Stimulated activated CD4-positive, alpha-beta T cell treated with anti-CD3 and anti-CD28 coated beads, Interleukin-12 subunit alpha, Interleukin-12 subunit beta, amount 100 ng/mL, for 4 hours (primary cell): ENCODE measurements at regions not wholly inside any gene's neighbourhood (a gene's known extent, or its start where the extent isn't known, plus 50 kb on each side); places are given as distances from the start of the nearest gene placed in this dataset.
"Not testable (repeated sequence)": the region's sequence is repeated elsewhere in the genome, so short reads cannot be mapped to it uniquely, and the experiment has no call there.

Source experiments
- DNase-seq: peaks from one replicate; pipeline ENCODE4 v3.0.0-alpha.2; 2020

DNA sequence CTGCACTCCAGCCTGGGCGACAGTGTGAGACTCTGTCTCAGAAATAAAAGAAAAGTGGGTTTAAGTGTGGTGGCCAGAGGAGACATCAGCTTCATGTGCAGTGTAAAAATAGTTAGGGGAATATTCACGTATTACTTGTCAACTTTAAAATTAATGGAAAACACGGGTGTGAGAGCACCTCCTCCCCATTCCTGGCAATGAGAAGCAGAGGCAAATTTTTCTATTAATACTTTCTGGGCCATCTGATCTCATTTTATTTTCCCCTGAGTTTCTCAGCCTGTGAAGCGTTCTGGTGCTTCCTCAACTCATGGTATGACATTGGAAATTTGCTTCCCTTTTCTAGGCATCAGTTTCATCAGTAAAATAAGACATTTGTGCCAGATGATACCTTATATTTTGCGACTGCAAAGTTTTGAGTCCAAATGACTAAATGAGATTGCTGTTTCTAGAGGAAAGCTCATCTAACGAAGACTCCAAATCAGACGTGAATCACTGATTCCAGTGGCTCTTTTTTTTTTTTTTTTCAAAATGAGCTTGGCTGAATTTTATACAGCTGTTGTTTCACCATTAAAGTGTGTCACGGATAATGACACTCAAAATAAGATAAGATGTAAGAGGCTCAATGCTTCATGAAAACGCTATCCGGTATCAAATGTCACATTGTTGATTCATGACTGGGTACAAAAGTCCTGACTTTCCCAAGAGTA is 104.6 kb downstream of the MSX2 start:
- no peak for DNase-seq

DNA sequence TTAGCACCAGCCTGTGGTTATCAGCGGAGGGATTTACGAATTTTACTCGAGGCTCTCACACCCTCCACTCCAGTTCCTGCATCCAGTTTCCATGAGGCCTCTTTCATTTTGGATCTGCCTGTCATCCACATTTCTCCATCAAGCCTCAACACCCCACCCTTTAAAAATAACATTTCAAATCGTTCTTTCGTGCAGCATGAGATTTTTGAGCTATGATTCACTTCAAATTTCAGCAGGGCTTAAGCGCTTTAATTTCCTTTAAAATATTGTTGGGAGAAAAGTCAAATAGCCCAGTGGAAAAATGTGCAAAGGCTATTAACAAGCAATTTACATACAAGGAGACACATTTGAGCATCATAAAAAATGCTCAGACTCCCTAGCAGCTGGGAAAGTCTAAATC is 103.2 kb downstream of the MSX2 start:
- DNase-seq = no peak

DNA sequence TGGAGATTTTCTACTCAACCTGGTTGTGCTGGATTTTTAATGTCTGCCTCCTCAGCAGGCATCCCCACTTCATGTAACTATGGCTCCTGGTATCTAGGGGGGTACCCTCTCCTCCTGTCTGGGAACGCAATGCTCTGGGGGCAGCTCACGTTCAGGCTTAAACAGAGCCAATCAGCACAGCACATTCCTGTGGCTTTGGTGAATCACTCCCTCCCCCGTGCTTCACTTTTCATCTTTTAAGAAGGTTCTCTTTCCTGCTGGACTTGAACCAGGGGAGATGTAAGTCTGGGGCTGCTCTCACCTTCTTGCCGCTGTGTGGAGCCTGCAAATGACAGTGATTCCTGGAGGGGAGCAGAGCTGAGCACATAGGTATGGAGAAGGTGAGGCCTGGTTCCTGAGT is 101.2 kb downstream of the MSX2 start:
- DNase-seq = no peak

DNA sequence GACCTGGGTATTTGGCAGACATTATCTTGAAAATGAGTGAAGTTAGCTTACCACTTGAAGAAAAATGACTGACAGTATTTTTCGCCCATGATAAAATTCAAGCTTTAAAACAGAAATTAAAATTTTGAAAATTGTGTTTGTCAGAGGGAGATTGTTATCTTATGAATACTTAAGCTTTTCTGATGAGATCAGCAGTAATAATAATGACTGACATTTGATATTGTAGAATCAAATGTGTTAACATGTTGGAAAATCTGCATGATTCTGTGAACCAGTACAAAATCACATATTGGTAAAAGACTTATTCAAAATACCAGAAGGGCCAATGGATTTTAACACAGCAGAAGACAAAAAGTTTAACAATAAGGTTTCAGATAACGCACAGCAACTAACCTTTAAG is 94.0 kb downstream of the MSX2 start:
- no peak for DNase-seq

DNA sequence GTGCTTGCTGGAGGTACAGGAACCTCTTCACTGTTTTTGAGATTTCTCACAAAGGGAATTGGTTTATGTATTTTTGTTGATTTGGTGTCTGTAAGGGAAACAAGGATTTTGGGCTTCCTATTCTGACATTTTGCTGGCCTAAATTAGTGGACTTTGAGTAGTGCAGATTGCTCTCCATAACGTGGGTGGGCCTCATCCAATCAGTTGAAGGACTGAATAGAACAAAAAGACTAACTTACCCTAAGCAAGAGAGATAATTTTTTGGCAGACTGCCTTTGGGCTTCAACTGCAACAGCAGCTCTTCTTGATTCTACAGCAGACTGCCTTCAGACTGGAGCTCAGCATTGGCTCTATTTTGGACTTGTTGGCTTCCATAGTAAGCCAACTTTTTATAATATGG is 93.2 kb downstream of the MSX2 start:
- no peak for DNase-seq

DNA sequence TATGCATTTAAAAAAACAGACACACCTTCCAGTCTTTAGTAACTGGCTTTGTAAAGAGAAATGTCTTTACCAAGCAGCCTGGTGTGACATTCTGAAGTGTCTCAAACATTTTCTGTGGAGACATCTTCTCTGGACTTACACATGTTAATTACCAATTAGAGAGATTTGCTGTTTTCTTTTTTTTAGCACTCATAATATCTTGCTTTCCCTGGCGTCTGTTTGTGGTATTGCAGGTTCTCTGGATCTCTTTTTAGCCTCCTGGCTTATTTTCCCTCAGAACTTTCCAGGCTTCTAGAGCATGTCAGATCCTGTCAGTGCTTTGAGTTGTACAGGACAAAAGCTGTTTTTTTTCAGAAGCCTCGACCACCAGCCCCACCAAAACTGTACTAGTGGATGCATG is 92.5 kb downstream of the MSX2 start:
- no peak for DNase-seq

DNA sequence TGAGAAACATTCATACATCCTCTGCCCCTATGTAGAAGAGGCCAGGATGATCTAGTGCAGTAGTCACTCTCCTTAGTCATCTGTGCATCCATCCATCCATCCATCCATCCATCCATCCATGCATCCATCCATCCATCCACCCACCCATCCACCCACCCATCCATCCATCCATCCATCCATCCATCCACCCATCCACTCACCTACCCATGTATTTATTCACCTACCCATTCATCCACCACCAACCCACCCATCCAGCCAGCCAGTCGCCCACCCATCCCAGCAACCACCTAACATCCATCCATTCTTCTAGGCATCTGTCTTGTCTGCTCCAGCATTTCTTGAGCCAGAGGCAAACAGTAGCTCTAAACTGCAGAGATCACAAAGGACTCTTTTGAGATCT is 87.1 kb downstream of the MSX2 start:
- DNase-seq = no peak

DNA sequence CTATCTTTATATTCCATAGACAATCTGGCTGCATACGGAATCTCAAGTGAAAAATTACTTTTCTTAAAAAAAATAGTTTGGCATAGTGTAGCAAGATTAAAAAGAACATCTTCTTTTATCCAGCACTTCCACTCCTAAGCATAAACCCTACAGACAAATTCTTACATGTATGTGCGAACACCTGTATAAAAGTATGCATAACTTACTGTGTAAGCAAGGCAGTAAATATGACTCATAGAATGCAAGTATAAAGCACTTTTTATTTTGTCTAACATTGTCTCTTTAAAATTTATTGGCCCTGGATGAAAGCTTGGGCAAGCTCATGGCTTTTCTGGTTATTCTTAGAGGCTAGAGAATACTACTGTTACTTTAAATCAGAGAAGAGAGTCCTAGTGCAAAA is 86.4 kb downstream of the MSX2 start:
- no peak for DNase-seq

DNA sequence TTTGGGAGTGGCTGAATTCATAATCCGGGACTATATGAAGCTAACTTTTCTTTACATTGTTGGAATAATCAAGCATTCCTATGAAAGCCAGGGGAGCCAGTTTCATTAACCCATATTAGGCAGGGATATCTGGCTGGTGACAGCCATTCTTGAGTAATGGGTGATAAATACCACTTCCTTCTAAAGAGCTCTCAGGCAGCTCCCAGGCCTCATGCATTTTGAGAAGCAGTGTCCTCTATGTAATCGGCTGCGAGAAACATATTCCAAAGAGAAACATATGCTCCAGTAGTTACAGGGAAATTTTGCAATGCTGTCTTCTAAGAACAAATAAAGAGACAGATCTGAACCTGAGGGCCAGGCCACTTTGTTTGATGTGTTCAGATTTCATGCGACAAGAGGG is 83.1 kb downstream of the MSX2 start:
- DNase-seq = no peak

DNA sequence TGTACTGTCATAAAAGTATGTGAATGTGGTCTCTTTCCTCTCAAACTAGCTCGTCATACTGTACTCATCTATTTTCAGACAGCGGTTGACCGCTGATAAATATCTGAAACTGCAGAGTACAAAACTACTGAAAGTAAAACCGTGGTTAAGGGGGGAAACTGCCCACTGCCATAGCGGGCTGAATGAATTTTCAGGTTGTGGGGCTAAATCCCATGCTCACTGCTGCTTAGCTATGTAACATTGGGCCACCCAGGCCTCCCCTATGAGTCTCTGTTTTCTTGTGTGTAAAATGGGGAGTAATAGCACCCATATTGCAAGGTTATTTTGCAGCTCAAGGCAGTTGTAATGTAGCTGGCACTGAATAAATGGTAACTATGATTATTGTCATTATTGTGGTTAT is 82.3 kb downstream of the MSX2 start:
- no peak for DNase-seq

DNA sequence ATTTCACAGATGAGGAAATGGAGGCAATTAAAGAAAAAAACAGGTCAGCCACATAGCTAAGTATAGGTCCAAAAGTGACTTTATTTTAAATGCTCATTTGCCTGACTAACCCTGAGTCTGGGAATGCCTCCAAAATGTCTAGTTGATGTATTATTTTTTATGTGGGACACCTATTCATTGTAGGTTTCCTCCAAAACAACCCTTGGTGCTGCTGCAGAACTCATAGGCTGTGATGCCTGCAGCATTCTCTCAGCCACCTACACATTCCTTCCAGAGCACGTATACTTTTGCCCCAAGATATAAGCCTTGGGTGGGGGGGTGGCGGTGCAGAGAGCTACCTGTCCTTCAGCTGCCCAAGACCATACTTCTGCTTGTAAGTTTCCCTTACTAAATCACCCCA is 77.4 kb downstream of the MSX2 start:
- DNase-seq = no peak

DNA sequence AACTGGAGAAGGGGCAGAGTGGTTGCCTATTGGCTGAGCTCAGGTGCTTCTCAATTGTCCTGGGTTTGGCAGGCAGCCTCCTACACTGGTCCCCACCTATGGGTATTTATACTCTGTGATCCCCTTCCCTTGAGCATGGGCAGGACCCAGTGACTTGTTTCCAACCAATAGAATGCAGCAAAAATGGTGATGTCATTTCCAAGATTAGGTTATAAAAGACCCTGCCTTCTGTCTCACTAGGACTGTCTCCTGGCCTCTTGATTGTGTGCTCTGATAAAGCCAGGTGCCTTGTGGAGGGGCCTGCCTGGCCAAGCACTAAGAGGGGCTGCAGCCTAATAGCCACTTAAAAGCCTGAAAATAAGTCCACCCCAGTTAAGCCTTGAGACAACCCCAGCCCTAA is 76.1 kb downstream of the MSX2 start:
- DNase-seq = no peak

DNA sequence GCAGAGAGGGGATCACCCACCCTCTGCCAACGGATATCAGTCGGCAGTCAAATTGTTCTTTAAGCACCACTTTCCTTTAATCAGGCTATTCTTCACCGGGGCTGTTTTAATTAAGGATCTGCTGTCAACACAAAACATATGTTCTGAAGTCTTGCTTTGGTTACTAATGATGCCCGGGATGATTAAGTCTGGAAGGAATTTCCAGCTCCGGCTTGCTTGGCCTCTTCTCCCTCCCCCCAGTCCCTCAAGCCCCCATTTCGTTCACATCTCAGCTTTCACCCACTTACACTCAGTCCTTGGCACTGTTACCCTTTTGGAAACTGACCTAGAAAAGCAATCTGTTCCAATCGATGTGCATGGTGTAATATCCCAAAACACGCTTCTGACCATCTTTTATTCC is 74.7 kb downstream of the MSX2 start:
- no peak for DNase-seq

DNA sequence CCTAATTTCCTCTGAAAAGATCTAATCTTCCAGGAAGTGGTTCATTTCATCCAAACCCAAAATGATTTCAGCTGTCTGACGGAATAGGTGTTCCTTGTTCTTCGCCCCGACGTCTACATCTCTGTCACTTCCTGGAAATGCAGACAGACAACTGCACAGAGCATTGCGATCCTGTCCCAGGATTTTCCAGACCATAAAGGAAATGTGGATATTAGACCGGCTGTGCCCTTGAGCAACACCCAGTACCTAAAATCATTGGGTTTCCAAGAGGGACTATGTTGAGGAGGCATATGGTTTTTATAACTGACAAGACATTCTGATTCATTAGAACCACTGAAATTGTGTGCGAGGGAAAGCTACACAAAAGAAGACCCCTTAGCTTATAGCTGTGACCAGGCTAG is 74.2 kb downstream of the MSX2 start:
- DNase-seq = no peak

DNA sequence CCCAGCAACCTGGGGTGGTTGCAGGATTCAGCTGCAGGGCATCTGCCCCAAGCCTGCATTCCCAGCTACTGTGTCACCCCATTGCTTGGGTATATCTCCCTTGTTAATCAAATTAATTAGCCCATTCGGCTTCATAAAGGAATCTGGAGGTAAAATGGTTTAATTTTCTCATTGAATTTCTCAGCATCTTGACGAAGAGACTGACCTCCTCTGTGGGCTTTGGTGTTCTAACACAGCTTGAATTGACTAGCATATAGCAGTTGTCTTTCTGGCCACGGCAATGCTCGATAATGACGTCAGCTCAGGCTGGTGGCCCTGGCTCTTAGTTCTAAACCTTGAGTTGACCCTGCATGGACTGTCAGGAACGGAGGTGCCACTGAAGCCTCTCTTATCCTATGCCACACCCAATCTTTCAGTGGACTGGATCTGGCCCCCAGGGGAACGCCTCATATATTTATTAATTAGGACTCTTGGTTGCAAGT is 72.4 kb downstream of the MSX2 start:
- DNase-seq = no peak

DNA sequence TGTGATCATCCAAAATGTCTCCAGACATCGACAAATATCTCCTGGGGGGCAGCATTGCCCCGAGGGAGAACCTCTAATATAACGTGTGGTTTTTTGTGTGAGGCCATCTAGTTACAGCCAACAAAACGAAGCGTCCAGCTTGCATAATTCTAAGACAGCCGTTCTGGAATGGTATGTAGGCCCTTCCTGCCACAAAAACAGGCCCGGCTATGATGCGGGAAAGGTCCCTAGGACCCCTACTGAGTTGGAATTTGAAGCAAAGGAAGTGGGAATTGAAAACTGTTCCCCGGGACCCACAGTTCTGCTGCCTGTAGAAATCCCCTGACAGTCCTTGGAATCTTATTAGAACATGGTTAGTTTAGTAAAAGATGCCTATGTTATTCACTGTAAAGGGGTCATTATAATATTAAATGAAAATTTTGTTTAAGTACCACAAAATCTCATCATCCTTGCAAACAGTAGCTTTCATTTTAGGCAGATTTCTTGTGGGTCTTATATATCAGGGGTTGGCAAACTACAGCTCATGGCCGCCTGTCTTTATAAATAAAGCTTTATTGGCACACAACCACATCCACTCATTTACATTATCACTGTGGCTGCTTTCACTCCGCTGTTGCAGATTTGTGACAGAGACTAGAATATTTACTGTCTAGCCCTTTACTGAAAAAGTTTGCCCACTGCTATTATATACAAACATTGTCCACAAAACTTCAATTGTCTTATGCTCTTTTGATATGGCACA is 70.7 kb downstream of the MSX2 start:
- no peak for DNase-seq

DNA sequence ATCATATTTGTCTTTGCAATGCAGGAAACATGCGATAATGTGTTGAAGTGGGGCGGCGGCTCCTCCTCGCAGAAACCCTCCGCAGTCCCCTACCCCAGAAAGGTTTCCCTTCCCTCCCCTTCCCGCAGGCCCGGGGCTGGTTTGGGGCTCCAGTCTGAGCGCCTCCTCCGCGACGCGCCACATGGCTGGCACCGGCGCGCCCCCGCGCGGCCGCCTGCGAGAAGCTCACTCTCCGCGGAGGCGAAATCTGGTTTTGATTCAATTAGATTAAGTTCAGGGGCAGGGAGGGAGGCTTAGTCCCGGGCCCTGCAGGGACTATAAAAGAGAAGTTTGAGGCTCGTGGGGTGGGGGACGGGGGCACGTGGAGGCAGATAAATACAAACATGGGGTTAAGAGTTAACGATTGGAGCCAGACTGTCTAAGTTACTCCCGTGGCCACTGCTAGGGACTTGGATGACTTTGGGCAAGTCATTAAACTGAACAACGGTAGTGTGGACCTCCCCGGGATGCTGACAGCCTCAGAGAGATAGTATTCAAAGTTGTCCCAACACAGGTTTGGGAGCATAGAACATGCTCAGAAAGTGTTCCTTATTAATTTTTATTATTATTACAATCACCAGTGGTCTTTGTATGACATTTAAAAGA is 69.4 kb downstream of the MSX2 start:
- peak; percentile 32 for DNase-seq

DNA sequence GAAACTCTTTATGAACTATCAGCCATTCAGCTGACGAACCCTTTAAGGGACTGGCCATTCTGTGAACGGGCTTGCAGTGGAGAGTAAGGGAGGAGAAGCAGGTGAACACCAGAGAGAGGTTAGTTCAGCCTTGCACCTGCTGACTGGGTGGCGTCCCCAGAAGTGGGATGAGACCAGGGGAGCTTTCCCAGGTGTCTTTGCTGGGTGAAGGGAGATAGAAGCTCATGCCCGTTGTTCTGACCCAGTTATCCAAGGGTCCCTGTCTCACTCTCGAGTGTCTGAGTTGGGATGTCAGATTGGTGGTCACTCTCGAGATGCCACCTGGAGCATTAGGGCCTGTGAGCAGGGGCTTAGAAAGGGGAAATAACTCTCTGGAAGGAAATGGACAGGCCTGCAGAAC is 68.7 kb downstream of the MSX2 start:
- no peak for DNase-seq

DNA sequence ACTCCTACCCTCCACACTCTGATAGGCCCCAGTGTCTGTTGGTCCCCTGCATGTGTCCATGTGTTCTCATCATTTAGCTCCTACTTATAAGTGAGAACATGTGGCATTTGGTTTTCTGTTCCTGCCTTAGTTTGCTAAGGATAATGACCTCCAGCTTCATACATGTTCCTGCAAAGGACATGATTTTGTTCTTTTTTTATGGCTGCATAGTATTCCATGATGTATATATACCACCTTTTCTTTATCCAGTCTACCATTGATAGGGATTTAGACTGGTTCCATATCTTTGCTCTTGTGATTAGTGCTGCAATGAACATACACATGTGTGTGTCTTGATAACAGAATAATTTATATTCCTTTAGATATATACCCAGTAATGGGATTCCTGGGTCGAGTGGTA is 67.9 kb downstream of the MSX2 start:
- DNase-seq = not testable (repeated sequence)

DNA sequence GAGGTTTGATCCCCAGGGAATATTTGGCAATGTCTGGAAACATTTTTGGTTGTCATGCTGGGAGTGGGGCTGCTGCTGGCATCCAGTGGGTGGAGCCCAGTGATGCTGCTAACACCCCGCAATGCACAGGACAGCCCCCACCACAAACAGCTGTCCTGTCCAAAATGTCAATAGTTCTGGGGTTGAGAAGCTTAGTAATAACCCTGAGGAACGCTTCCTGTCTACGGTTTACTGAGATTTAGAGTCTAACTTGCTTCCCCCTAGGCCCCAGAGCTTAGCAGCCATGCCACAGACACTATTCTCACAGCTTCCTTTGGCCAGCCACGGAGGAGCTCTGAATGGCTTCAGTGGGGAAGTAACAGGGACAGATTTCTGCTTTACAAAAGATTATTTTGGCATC is 66.5 kb downstream of the MSX2 start:
- DNase-seq = no peak

DNA sequence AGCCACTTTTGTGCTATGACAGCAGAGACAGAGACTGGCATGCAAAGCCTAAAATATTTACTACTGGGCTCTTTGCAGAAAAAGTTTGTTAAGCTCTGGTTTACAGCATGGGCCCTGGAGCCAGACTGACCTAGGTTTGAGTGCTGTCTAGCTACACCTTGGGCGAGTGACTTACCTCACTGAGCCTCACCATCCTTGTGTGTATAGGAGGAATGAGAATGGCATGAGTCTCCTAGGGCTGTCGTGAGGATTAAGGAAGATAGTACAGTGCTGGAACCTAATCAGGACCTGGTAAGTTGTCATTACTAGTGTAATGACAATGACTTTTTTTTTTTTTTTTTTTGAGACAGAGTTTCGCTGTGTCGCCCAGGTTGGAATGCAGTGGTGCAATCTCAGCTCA is 65.2 kb downstream of the MSX2 start:
- no peak for DNase-seq

DNA sequence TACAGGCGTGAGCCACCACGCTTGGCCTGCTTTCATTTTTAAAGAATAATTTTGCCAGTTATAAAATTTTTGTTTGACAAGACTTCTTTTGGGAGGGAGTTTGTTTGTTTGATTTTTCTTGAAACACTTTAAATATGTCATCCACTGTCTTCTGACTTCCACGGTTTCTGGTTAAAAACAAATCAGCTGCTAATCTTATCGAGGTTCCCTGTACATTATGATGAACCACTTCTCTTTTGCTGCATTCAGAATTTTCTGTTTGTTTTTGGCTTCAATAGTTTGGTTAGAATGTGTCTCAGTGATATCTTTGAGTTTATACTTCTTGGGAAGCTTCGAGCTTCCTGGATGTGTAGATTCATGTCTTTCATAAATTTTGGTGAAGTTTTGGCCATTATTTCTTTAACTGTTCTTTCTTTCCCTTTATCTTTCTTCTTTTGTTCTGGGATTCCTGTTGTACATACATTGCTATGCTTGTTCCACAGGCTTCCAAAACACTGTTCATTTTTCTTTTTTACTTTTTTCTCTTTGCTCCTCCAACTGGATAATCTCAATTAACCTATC is 60.8 kb downstream of the MSX2 start:
- no peak for DNase-seq
